Neural cell (in vitro differentiated cells): ENCODE measurements at regions not wholly inside any gene's neighbourhood (a gene's known extent, or its start where the extent isn't known, plus 50 kb on each side); places are given as distances from the start of the nearest gene placed in this dataset.

Source experiments
- H2AFZ ChIP-seq: fragments of 200-600, 300-800 bp; sonication (generic), shearing (Covaris generic); 2 replicates; pipeline ENCODE4 v1.6.0; 2014; ENCODE audit warnings: low read depth, mild to moderate bottlenecking, antibody characterized with exemption, low read length, moderate library complexity
- H3F3A ChIP-seq: fragments of 200-600 bp; shearing (Covaris generic); 2 replicates; pipeline ENCODE4 v1.6.1; 2016; ENCODE audit warnings: mild to moderate bottlenecking, moderate library complexity, mixed read lengths, antibody characterized with exemption, low read length; ENCODE audit not compliant: insufficient read depth, poor library complexity, severe bottlenecking
- H3K27ac ChIP-seq: fragments of 200-600, 300-800 bp; sonication (generic), shearing (Covaris generic); 2 replicates; pipeline ENCODE4 v1.5.1; 2014; ENCODE audit warnings: mild to moderate bottlenecking, low read length, moderate library complexity
- H3K27me3 ChIP-seq: fragments of 300-800, 200-600 bp; sonication (generic), shearing (Covaris generic); 2 replicates; pipeline ENCODE4 v1.6.0; 2014; ENCODE audit warnings: mild to moderate bottlenecking, low read depth, low read length, moderate library complexity; ENCODE audit not compliant: insufficient read depth
- H3K36me3 ChIP-seq: fragments of 300-800, 200-600 bp; sonication (generic), shearing (Covaris generic); 2 replicates; pipeline ENCODE4 v1.5.1; 2014; ENCODE audit warnings: mild to moderate bottlenecking, antibody characterized with exemption, low read length, moderate library complexity; ENCODE audit not compliant: insufficient read depth
- H3K4me2 ChIP-seq: fragments of 300-800, 200-600 bp; sonication (generic), shearing (Covaris generic); 2 replicates; pipeline ENCODE4 v1.6.0; 2014; ENCODE audit warnings: mild to moderate bottlenecking, low read length
- H3K4me3 ChIP-seq: fragments of 300-800, 200-600 bp; sonication (generic), shearing (Covaris generic); 2 replicates; pipeline ENCODE4 v1.5.1; 2014; ENCODE audit warnings: mild to moderate bottlenecking, low read length, moderate library complexity
- H3K79me2 ChIP-seq: fragments of 200-600 bp; shearing (Covaris generic); replicated peaks from 2 replicates; pipeline ENCODE4 v1.6.0; 2014; ENCODE audit warnings: mild to moderate bottlenecking, low read length, moderate library complexity; ENCODE audit not compliant: insufficient read depth
- H3K9ac ChIP-seq: fragments of 300-800, 200-600 bp; sonication (generic), shearing (Covaris generic); 2 replicates; pipeline ENCODE4 v1.6.1; 2016; ENCODE audit warnings: mild to moderate bottlenecking, low read length, mixed read lengths
- H3K9me2 ChIP-seq: fragments of 200-600 bp; shearing (Covaris generic); 2 replicates; pipeline ENCODE4 v1.6.1; 2016; ENCODE audit warnings: mild to moderate bottlenecking, low read length, mixed read lengths; ENCODE audit not compliant: insufficient read depth
- H3K9me3 ChIP-seq: fragments of 200-600, 300-800 bp; sonication (generic), shearing (Covaris generic); 2 replicates; pipeline ENCODE4 v1.6.1; 2016; ENCODE audit warnings: mild to moderate bottlenecking, mixed run types, low read length, moderate library complexity, mixed read lengths
- H4K20me1 ChIP-seq: fragments of 200-600 bp; shearing (Covaris generic); 2 replicates; pipeline ENCODE4 v1.6.1; 2016; ENCODE audit warnings: mild to moderate bottlenecking, mixed run types; ENCODE audit not compliant: insufficient read depth
- EP300 ChIP-seq: fragments of 450-650 bp; conservative IDR thresholded peaks from 2 replicates; pipeline ENCODE4 v1.6.1; 2014; ENCODE audit warnings: antibody characterized with exemption, mild to moderate bottlenecking, moderate library complexity; ENCODE audit not compliant: poor library complexity, severe bottlenecking
- EZH2 ChIP-seq: fragments of 200-600, 300-800 bp; shearing (Covaris generic), sonication (generic); IDR thresholded peaks from 2 replicates; pipeline ENCODE4 v1.6.1; 2014; ENCODE audit warnings: antibody characterized with exemption, low read length, borderline replicate concordance, mild to moderate bottlenecking; ENCODE audit not compliant: insufficient read depth, poor library complexity, severe bottlenecking
- MXI1 ChIP-seq: fragments of 450-650 bp; conservative IDR thresholded peaks from 2 replicates; pipeline ENCODE4 v1.6.1; 2014; ENCODE audit warnings: antibody characterized with exemption, mild to moderate bottlenecking; ENCODE audit not compliant: poor library complexity, severe bottlenecking
- POLR2AphosphoS5 ChIP-seq: IDR thresholded peaks from 2 replicates; pipeline ENCODE4 v1.6.1; 2012
- RAD21 ChIP-seq: fragments of 450-650 bp; conservative IDR thresholded peaks from 2 replicates; pipeline ENCODE4 v1.6.1; 2014; ENCODE audit warnings: antibody characterized with exemption, mild to moderate bottlenecking, moderate library complexity
- SMC3 ChIP-seq: fragments of 450-650 bp; conservative IDR thresholded peaks from 2 replicates; pipeline ENCODE4 v1.6.1; 2014; ENCODE audit warnings: antibody characterized with exemption, mild to moderate bottlenecking, moderate library complexity; ENCODE audit not compliant: poor library complexity
- TAF1 ChIP-seq: IDR thresholded peaks from 2 replicates; pipeline ENCODE4 v1.6.1; 2012; ENCODE audit warnings: low read depth
- TF ChIP-seq, protein P1 (sequence below): IDR thresholded peaks from 2 replicates; pipeline ENCODE4 v1.6.1; 2012; ENCODE audit warnings: borderline replicate concordance
- TF ChIP-seq, protein P2 (sequence below): fragments of 450-650 bp; IDR thresholded peaks from 2 replicates; pipeline ENCODE4 v1.5.1; 2014; ENCODE audit warnings: antibody characterized with exemption, mild to moderate bottlenecking, moderate library complexity; ENCODE audit not compliant: poor library complexity, severe bottlenecking

GRCh38 chr9:108283696-108284095 is 572.1 kb downstream of the ACTL7B start:
- H3K27me3 ChIP-seq, result no peaks in the 10 kb centered on the region
- H3K9ac ChIP-seq, result no peak overlapping the region
- no peaks in the 10 kb centered on the region for H3K9me3 ChIP-seq
- H2AFZ ChIP-seq, result no peak overlapping the region
- no peaks in the 10 kb centered on the region for H3K9me2 ChIP-seq
- H3K27ac ChIP-seq, result no peak overlapping the region
- no peaks in the 10 kb centered on the region for H4K20me1 ChIP-seq
- H3K4me2 ChIP-seq, result no peak overlapping the region
- H3F3A ChIP-seq, result no peaks in the 10 kb centered on the region
- TF ChIP-seq, protein P1, sequence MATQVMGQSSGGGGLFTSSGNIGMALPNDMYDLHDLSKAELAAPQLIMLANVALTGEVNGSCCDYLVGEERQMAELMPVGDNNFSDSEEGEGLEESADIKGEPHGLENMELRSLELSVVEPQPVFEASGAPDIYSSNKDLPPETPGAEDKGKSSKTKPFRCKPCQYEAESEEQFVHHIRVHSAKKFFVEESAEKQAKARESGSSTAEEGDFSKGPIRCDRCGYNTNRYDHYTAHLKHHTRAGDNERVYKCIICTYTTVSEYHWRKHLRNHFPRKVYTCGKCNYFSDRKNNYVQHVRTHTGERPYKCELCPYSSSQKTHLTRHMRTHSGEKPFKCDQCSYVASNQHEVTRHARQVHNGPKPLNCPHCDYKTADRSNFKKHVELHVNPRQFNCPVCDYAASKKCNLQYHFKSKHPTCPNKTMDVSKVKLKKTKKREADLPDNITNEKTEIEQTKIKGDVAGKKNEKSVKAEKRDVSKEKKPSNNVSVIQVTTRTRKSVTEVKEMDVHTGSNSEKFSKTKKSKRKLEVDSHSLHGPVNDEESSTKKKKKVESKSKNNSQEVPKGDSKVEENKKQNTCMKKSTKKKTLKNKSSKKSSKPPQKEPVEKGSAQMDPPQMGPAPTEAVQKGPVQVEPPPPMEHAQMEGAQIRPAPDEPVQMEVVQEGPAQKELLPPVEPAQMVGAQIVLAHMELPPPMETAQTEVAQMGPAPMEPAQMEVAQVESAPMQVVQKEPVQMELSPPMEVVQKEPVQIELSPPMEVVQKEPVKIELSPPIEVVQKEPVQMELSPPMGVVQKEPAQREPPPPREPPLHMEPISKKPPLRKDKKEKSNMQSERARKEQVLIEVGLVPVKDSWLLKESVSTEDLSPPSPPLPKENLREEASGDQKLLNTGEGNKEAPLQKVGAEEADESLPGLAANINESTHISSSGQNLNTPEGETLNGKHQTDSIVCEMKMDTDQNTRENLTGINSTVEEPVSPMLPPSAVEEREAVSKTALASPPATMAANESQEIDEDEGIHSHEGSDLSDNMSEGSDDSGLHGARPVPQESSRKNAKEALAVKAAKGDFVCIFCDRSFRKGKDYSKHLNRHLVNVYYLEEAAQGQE, result no peak
- no peak for TF ChIP-seq TAF1
- H3K4me3 ChIP-seq, result no peak overlapping the region
- H3K79me2 ChIP-seq, result no peaks in the 10 kb centered on the region
- H3K36me3 ChIP-seq, result no peaks in the 10 kb centered on the region

DNA sequence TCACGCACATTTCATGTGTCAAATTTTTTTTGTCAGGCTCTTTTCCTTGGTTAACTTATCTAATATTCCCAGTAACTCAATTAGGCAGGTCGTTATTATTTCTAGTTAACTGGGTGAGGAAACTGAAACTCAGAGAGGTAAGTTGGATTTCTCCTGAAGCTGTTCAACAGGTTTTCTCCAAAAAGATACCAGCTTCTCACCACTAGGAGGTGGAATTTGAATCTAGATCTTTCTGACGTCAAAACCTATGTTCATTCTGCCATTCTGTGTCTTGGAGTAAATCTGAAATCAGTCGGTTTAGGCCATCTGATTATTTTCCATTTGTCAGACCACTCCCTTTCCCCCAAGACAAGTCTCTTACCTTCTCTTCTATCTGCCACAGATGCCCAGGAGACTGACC is 572.9 kb downstream of the ACTL7B start:
- Histone ChIP-seq H3K9me3 (no peaks in the 10 kb centered on the region), H3K4me2 (no peak overlapping the region), H4K20me1 (no peaks in the 10 kb centered on the region), H3K9ac (no peak overlapping the region), H3K79me2 (no peaks in the 10 kb centered on the region), H3K9me2 (no peaks in the 10 kb centered on the region), H2AFZ (no peak overlapping the region), H3K36me3 (no peaks in the 10 kb centered on the region), H3K4me3 (no peak overlapping the region), H3F3A (no peaks in the 10 kb centered on the region), H3K27me3 (no peaks in the 10 kb centered on the region), H3K27ac (no peak overlapping the region)
- TF ChIP-seq EP300 (no peak), EZH2 (no peak), SMC3 (no peak), RAD21 (no peak), MXI1 (no peak), POLR2AphosphoS5 (no peak), TAF1 (no peak)
- TF ChIP-seq, protein P2, sequence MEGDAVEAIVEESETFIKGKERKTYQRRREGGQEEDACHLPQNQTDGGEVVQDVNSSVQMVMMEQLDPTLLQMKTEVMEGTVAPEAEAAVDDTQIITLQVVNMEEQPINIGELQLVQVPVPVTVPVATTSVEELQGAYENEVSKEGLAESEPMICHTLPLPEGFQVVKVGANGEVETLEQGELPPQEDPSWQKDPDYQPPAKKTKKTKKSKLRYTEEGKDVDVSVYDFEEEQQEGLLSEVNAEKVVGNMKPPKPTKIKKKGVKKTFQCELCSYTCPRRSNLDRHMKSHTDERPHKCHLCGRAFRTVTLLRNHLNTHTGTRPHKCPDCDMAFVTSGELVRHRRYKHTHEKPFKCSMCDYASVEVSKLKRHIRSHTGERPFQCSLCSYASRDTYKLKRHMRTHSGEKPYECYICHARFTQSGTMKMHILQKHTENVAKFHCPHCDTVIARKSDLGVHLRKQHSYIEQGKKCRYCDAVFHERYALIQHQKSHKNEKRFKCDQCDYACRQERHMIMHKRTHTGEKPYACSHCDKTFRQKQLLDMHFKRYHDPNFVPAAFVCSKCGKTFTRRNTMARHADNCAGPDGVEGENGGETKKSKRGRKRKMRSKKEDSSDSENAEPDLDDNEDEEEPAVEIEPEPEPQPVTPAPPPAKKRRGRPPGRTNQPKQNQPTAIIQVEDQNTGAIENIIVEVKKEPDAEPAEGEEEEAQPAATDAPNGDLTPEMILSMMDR, result no peak
- TF ChIP-seq, protein P1, result no peak
